Mesothelial cell of epicardium (in vitro differentiated cells): ENCODE measurements at regions not wholly inside any gene's neighbourhood (a gene's known extent, or its start where the extent isn't known, plus 50 kb on each side); places are given as distances from the start of the nearest gene placed in this dataset. TPM values are rescaled to one million over a fixed set of nuclear protein-coding genes. Genes with fewer than 3 reads are reported as not detected.

ENCODE experiments used
- DNase-seq, 2 experiments: peaks; one replicate each; pipeline ENCODE4 v3.0.0; 2021; ENCODE audit warnings: low spot score in 2 of 2; ENCODE audit not compliant: unreplicated experiment in 2 of 2
- H3K27ac Mint-ChIP-seq: 2 replicates; pipeline ENCODE4 v1.8.0; 2021; ENCODE audit warnings: mixed read lengths
- H3K27me3 Mint-ChIP-seq: 2 replicates; pipeline ENCODE4 v1.8.0; 2021; ENCODE audit warnings: low read depth, mixed read lengths
- H3K36me3 Mint-ChIP-seq: 2 replicates; pipeline ENCODE4 v1.8.0; 2021; ENCODE audit warnings: mixed read lengths
- H3K4me1 Mint-ChIP-seq: 2 replicates; pipeline ENCODE4 v1.8.0; 2021; ENCODE audit warnings: mixed read lengths
- H3K4me3 Mint-ChIP-seq: 2 replicates; pipeline ENCODE4 v1.8.0; 2021; ENCODE audit warnings: mild to moderate bottlenecking, moderate library complexity, mixed read lengths
- H3K9me3 Mint-ChIP-seq: 2 replicates; pipeline ENCODE4 v1.8.0; 2021; ENCODE audit warnings: mixed read lengths
- CTCF ChIP-seq: fragments of 200-600 bp; sonication (generic); IDR thresholded peaks from one replicate; pipeline ENCODE4 v1.5.0; 2021; ENCODE audit warnings: antibody characterized with exemption; ENCODE audit not compliant: unreplicated experiment
- microRNA-seq: library from miRNA; unstranded; fragments of <30 nt; microRNA quantifications from one replicate; pipeline ENCODE4 v1.2.0, GENCODE V29; 2021; ENCODE audit warnings: inconsistent platforms, mixed read lengths

- Mint-ChIP-seq H3K36me3 (no peaks in the 10 kb centered on the region), H3K9me3 (no peaks in the 10 kb centered on the region), H3K4me1 (peaks cover 6% of the 10 kb centered on the region), H3K4me3 (no peak overlapping the region), H3K27ac (no peak overlapping the region), H3K27me3 (no peaks in the 10 kb centered on the region)
- TF ChIP-seq CTCF, result no peak
- DNase-seq, result no peak
Measured at GRCh38 chr5:88937406-88937805, 54.4 kb upstream of the MEF2C start.

- Mint-ChIP-seq H3K27me3 (no peaks in the 10 kb centered on the region), H3K4me1 (peaks cover 9% of the 10 kb centered on the region), H3K36me3 (no peaks in the 10 kb centered on the region), H3K9me3 (no peaks in the 10 kb centered on the region), H3K4me3 (no peak overlapping the region), H3K27ac (no peak overlapping the region)
- TF ChIP-seq CTCF, result no peak
- no peak for DNase-seq
Measured at GRCh38 chr5:88934439-88934838, 51.5 kb upstream of the MEF2C start.

Small RNA genes in the stretch of these regions (microRNA-seq; reads per million reads assigned to microRNA genes)
- not detected for gene MIR3660
